Epithelial cell of esophagus (primary cell): ENCODE measurements at regions not wholly inside any gene's neighbourhood (a gene's known extent, or its start where the extent isn't known, plus 50 kb on each side); places are given as distances from the start of the nearest gene placed in this dataset.
"Not testable (repeated sequence)": the region's sequence is repeated elsewhere in the genome, so short reads cannot be mapped to it uniquely, and the experiment has no call there.

Source experiments
- DNase-seq: peaks from one replicate; pipeline ENCODE4 v3.0.0; 2010; ENCODE audit warnings: low read depth
- H3K4me3 ChIP-seq: 2 replicates; pipeline ENCODE4 v1.5.1; 2011; ENCODE audit warnings: mild to moderate bottlenecking, low read length, control low read depth
- CTCF ChIP-seq: IDR thresholded peaks from 2 replicates; pipeline ENCODE4 v1.5.1; 2011; ENCODE audit warnings: low read depth, mild to moderate bottlenecking, low read length, control low read depth, inconsistent platforms; ENCODE audit not compliant: insufficient read depth; ENCODE audit errors: missing control alignments

- no peak for DNase-seq
- no peak overlapping the region for H3K4me3 ChIP-seq
- no peak for TF ChIP-seq CTCF
Measured at GRCh38 chr3:106435899-106436453, 567.2 kb upstream of the CBLB start.

GRCh38 chr3:106438887-106439286 lies 570.1 kb upstream of the CBLB start:
- DNase-seq = no peak
- no peak for TF ChIP-seq CTCF
- H3K4me3 ChIP-seq = no peak overlapping the region

DNA sequence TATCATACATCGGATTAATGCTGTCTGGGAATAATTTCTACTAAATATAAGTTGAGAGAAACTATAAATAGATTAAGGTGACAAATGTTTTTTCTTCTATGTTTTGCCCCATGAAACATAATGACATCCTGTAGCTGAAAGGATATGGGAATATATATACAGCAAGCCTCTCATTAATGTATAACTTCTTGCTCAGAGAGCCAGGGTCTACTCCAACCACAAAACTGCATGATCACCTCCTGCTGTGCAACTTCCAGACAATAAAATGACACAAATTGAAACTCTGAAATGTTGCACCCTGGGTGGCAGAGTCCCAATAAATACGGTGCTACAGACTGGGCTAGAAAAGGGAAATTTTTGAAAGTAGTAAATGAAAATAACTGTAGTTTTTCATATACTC lies 571.9 kb upstream of the CBLB start:
- no peak for DNase-seq
- no peak overlapping the region for H3K4me3 ChIP-seq
- no peak for TF ChIP-seq CTCF

DNA sequence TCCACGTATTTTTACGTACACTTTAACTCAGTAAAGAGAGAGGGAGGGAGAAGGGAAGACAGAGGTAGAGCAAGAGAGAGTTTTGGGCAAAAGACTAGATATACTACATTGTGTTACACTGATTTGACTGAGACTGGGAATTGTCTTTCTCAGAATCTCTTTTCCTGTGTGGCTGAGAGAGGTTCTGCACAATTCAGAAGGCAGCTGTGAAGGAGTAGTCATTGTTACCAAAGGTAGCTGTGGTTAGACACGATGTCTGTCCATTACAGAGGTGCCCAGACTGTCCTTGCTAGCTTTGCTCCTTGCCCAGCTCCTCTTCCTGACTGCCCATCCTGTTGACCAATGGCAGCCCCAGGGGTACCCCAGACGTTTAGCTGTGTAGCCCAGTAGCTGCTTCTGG lies 577.5 kb upstream of the CBLB start:
- H3K4me3 ChIP-seq = no peak overlapping the region
- no peak for TF ChIP-seq CTCF
- DNase-seq = no peak

DNA sequence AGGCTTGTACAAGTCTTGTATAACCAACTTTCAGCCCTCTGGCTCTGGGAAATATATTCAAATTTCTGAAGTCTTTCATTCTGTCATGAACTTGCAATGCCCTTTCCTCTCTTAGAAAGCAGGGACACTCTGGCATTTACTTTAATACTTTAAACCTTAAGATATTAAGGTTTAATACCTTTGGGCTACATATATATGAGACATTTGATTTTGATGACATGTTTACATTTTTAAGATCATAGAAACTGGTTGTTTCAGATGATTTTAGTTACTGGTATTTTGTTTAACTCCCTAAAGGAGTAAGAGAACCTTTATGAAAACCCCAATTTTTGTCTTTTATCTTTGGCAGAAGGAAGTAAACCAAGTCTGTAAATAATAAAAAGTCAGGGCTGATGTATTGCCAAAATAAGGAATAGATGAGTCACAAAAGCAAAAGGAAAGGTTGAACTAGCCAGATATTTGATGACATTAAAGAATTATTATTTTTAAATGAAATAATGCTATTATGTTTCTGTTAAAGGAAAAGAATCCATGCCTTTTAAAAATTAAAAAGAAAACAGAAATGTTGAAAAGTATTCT lies 579.0 kb upstream of the CBLB start:
- no peak for DNase-seq
- no peak for TF ChIP-seq CTCF
- H3K4me3 ChIP-seq = no peak overlapping the region

GRCh38 chr3:106448372-106448966 lies 579.7 kb upstream of the CBLB start:
- H3K4me3 ChIP-seq, DNase-seq: not testable (repeated sequence)

- no peak for TF ChIP-seq CTCF
Measured at GRCh38 chr3:106452096-106452495, 583.3 kb upstream of the CBLB start.

More at GRCh38 chr3:106452096-106452495, 583.3 kb upstream of the CBLB start:
- no peak overlapping the region for H3K4me3 ChIP-seq
- DNase-seq = no peak
